Hepatocyte (in vitro differentiated cells): ENCODE measurements at regions not wholly inside any gene's neighbourhood (a gene's known extent, or its start where the extent isn't known, plus 50 kb on each side); places are given as distances from the start of the nearest gene placed in this dataset.

Experiments
- CTCF ChIP-seq: fragments of 200-600 bp; sonication (generic); IDR thresholded peaks from 2 replicates; pipeline ENCODE4 v1.5.1; 2016; ENCODE audit warnings: antibody characterized with exemption, mild to moderate bottlenecking; ENCODE audit not compliant: poor library complexity
- EZH2phosphoT487 ChIP-seq: fragments of 200-600 bp; sonication (generic); IDR thresholded peaks from one replicate; pipeline ENCODE4 v1.6.1; 2018; ENCODE audit warnings: antibody characterized with exemption, mild to moderate bottlenecking, low read depth, moderate library complexity; ENCODE audit not compliant: unreplicated experiment, severe bottlenecking

GRCh38 chr1:166538646-166539045 is 300.6 kb upstream of the POGK start:
- TF ChIP-seq EZH2phosphoT487 (no peak), CTCF (no peak)
